PC-3 (cell line): ENCODE measurements at regions not wholly inside any gene's neighbourhood (a gene's known extent, or its start where the extent isn't known, plus 50 kb on each side); places are given as distances from the start of the nearest gene placed in this dataset.

Experiments
- ATAC-seq: fragments of 200-7000 bp; cut with Tn5 transposase; 2 replicates; pipeline ENCODE4 v1.9.1; 2020; ENCODE audit warnings: mild to moderate bottlenecking, moderate library complexity
- BruUV-seq: library from RNA; stranded (reverse); fragments of 400-500 nt; replicated peaks from 2 replicates; lab custom pipeline; 2021; lab: Mats Ljungman, UMichigan
- CTCF ChIA-PET: fragments of 300-600 bp; sonication (Branson Sonifier 250); formaldehyde crosslinking; loops from one replicate; lab custom pipeline; 2022; ENCODE audit warnings: antibody characterized with exemption; lab: Charles Lee
- POLR2A ChIA-PET: fragments of 300-600 bp; sonication (Branson Sonifier 250); formaldehyde crosslinking; loops from one replicate; lab custom pipeline; 2022; ENCODE audit warnings: antibody characterized with exemption; ENCODE audit not compliant: unreplicated experiment; lab: Charles Lee
- DNase-seq: peaks from one replicate; pipeline ENCODE4 v3.0.0-alpha.2; 2015
- H2AFZ ChIP-seq: fragments of 300-600 bp; sonication (generic); 2 replicates; pipeline ENCODE4 v1.6.0; 2016; ENCODE audit warnings: antibody characterized with exemption, low read length
- H3F3A ChIP-seq: fragments of 300-600 bp; sonication (generic); one replicate; pipeline ENCODE4 v1.6.0; 2017; ENCODE audit warnings: antibody characterized with exemption, low read length, control low read depth, mild to moderate bottlenecking; ENCODE audit not compliant: unreplicated experiment
- H3K27ac ChIP-seq: fragments of 300-600 bp; sonication (generic); 2 replicates; pipeline ENCODE4 v1.5.1; 2016; ENCODE audit warnings: mild to moderate bottlenecking, low read length
- H3K27me3 ChIP-seq: fragments of 300-600 bp; sonication (generic); 2 replicates; pipeline ENCODE4 v1.6.1; 2016; ENCODE audit warnings: low read length, mixed read lengths
- H3K36me3 ChIP-seq: fragments of 300-600 bp; sonication (generic); 2 replicates; pipeline ENCODE4 v1.6.1; 2016; ENCODE audit warnings: low read depth, mixed run types, low read length, mixed read lengths
- H3K4me1 ChIP-seq: fragments of 300-600 bp; sonication (generic); 2 replicates; pipeline ENCODE4 v1.5.1; 2016; ENCODE audit warnings: low read length; ENCODE audit not compliant: insufficient read depth
- H3K4me2 ChIP-seq: fragments of 300-600 bp; sonication (generic); 2 replicates; pipeline ENCODE4 v1.6.0; 2016; ENCODE audit warnings: low read length
- H3K4me3 ChIP-seq: fragments of 300-600 bp; sonication (generic); 2 replicates; pipeline ENCODE4 v1.5.1; 2016; ENCODE audit warnings: mild to moderate bottlenecking, low read length, mixed read lengths
- H3K79me2 ChIP-seq: fragments of 300-600 bp; sonication (generic); 2 replicates; pipeline ENCODE4 v1.6.1; 2017; ENCODE audit warnings: low read length, mixed read lengths
- H3K9ac ChIP-seq: fragments of 300-600 bp; sonication (generic); 2 replicates; pipeline ENCODE4 v1.6.0; 2016; ENCODE audit warnings: mild to moderate bottlenecking, low read length
- H3K9me2 ChIP-seq: fragments of 300-600 bp; sonication (generic); replicated peaks from 2 replicates; pipeline ENCODE4 v1.6.1; 2016; ENCODE audit warnings: mixed run types, low read length, mixed read lengths
- H3K9me3 ChIP-seq: fragments of 300-600 bp; sonication (generic); 2 replicates; pipeline ENCODE4 v1.6.1; 2016; ENCODE audit warnings: low read length, mixed read lengths
- H4K20me1 ChIP-seq: fragments of 300-600 bp; sonication (generic); 2 replicates; pipeline ENCODE4 v1.6.1; 2016; ENCODE audit warnings: low read length, mixed read lengths
- EZH2 ChIP-seq: fragments of 300-600 bp; sonication (generic); IDR thresholded peaks from one replicate; pipeline ENCODE4 v1.6.1; 2017; ENCODE audit warnings: antibody characterized with exemption, mild to moderate bottlenecking, low read length; ENCODE audit not compliant: unreplicated experiment
- EZH2phosphoT487 ChIP-seq: fragments of 300-600 bp; sonication (generic); IDR thresholded peaks from 2 replicates; pipeline ENCODE4 v1.6.1; 2018; ENCODE audit warnings: mild to moderate bottlenecking, antibody characterized with exemption, low read length, borderline replicate concordance
- intact Hi-C: fragments of 100-400 bp; cut with micrococcal nuclease; formaldehyde crosslinking; loops from 2 replicates; pipeline ENCODE4 v1.9.0; 2023
- TF ChIP-seq, protein P1 (sequence below): fragments of 300-600 bp; sonication (generic); conservative IDR thresholded peaks from 2 replicates; pipeline ENCODE4 v1.5.1; 2017; ENCODE audit warnings: antibody characterized with exemption, low read depth, mild to moderate bottlenecking, low read length

DNA sequence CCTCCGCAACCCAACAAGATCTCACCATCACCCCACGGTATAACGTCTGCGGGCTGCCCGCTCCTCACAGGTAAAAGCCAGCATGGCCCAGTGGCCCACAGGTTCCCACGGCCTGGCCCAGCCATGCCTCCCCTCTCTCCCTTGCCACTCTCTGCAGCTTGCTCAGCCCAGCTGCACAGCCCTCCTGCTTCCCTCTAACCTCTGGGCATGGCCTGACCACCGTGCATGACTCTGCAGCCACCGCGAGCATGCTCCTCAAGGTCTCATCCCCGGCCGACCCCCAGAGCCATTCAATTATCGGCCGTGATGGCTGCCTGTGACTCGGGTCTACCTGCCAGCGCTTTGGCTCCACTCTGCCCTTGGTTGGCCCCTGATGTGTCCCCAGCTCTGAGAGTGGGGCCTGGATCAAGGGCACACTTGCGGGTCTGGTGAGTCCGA is 185.5 kb downstream of the CTTN start:
- BruUV-seq, result no TSS peak
- H3K27me3 ChIP-seq, result no peaks in the 10 kb centered on the region

DNA sequence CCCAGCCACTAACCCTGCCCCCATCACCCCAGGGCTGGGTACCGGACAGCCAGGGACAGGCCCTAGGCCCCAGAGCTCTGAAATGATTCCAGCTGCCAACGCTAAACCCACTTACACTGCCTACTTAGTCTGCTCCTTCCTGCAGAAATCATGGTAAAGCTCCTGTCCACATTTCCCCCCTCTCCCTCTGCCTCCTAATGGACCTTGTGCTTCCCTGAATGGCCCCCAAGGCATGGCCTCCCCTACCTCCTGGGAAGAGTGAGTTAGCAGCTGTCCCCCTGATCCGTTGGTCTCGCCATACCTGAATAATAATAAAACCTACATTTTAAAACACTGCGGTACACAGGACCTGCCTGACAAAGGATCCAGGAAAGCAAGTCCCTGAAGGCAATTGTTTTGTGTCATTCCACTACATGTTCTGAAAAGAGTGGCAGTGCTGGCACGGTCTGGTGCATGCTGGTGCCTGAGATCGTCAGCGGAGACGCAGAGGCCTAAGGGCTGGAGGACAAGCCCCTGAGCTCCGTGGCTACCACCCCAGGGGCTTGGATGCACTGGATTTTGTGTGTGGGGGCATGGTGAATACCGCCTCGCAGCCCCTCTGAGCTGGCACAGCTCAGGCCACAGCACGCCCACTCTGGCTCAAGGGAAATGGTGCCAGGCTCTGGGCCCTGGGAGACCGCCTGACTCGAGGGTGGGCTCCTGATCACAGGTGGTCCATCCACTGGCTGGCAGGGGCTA is 186.3 kb downstream of the CTTN start:
- no TSS peak for BruUV-seq
- POLR2A ChIA-PET, result no interaction called here

More for the DNA sequence above, 185.5 kb downstream of the CTTN start:
- H3K4me3 ChIP-seq, result no peak overlapping the region
- POLR2A ChIA-PET, result no interaction called here
- no peaks in the 10 kb centered on the region for H3F3A ChIP-seq
- no peaks in the 10 kb centered on the region for H3K79me2 ChIP-seq
- H3K36me3 ChIP-seq, result no peaks in the 10 kb centered on the region
- H3K9me2 ChIP-seq, result no peaks in the 10 kb centered on the region
- H3K9me3 ChIP-seq, result no peaks in the 10 kb centered on the region
- intact Hi-C loops, result no loop called here
- no peaks in the 10 kb centered on the region for H3K4me1 ChIP-seq
- TF ChIP-seq, protein P1, sequence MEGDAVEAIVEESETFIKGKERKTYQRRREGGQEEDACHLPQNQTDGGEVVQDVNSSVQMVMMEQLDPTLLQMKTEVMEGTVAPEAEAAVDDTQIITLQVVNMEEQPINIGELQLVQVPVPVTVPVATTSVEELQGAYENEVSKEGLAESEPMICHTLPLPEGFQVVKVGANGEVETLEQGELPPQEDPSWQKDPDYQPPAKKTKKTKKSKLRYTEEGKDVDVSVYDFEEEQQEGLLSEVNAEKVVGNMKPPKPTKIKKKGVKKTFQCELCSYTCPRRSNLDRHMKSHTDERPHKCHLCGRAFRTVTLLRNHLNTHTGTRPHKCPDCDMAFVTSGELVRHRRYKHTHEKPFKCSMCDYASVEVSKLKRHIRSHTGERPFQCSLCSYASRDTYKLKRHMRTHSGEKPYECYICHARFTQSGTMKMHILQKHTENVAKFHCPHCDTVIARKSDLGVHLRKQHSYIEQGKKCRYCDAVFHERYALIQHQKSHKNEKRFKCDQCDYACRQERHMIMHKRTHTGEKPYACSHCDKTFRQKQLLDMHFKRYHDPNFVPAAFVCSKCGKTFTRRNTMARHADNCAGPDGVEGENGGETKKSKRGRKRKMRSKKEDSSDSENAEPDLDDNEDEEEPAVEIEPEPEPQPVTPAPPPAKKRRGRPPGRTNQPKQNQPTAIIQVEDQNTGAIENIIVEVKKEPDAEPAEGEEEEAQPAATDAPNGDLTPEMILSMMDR, result no peak
- TF ChIP-seq EZH2phosphoT487 (no peak), EZH2 (no peak)
- H2AFZ ChIP-seq, result no peak overlapping the region
- no peak for DNase-seq
- CTCF ChIA-PET, result no interaction called here
- ATAC-seq, result no peak
- H3K9ac ChIP-seq, result no peak overlapping the region
- H3K27ac ChIP-seq, result no peak overlapping the region
- no peaks in the 10 kb centered on the region for H4K20me1 ChIP-seq
- no peak overlapping the region for H3K4me2 ChIP-seq

DNA sequence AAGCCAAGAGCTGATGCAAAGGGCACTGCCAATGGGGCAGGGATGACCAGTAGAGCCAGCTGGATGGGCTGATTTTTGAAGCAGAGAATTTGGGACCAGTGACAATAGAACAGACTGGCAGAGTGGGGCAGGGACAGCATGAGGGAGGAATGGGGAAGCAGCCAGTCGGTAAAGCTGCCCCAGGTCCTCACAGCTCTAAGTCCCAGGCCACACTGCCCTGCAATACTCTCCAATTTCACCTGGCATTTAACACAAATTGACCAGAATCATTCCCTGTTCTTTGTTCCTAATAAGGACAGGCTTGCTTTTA is 186.9 kb downstream of the CTTN start:
- H3K9me2 ChIP-seq, result no peaks in the 10 kb centered on the region
- DNase-seq (no peak), ATAC-seq (no peak)
- CTCF ChIA-PET, result no interaction called here
- no peaks in the 10 kb centered on the region for H3F3A ChIP-seq
- intact Hi-C loops, result no loop called here
- no peaks in the 10 kb centered on the region for H3K9me3 ChIP-seq
- H3K4me2 ChIP-seq, result no peak overlapping the region
- no peak overlapping the region for H2AFZ ChIP-seq
- H3K79me2 ChIP-seq, result no peaks in the 10 kb centered on the region
- POLR2A ChIA-PET, result no interaction called here
- no peaks in the 10 kb centered on the region for H3K4me1 ChIP-seq
- BruUV-seq, result no TSS peak
- TF ChIP-seq, protein P1, result no peak
- H3K36me3 ChIP-seq, result no peaks in the 10 kb centered on the region
- H3K9ac ChIP-seq, result no peak overlapping the region
- H3K4me3 ChIP-seq, result no peak overlapping the region
- no peaks in the 10 kb centered on the region for H4K20me1 ChIP-seq
- no peaks in the 10 kb centered on the region for H3K27me3 ChIP-seq
- H3K27ac ChIP-seq, result no peak overlapping the region

More for the DNA sequence above, 186.3 kb downstream of the CTTN start:
- intact Hi-C loops, result no loop called here
- no peaks in the 10 kb centered on the region for H3K36me3 ChIP-seq
- H3K4me3 ChIP-seq, result no peak overlapping the region
- TF ChIP-seq, protein P1, result no peak
- TF ChIP-seq EZH2, result no peak
- no peak for TF ChIP-seq EZH2phosphoT487
- DNase-seq, result no peak
- no peak overlapping the region for H3K27ac ChIP-seq
- H3K79me2 ChIP-seq, result no peaks in the 10 kb centered on the region
- H3F3A ChIP-seq, result no peaks in the 10 kb centered on the region
- no peak overlapping the region for H2AFZ ChIP-seq
- H4K20me1 ChIP-seq, result no peaks in the 10 kb centered on the region
- H3K9me2 ChIP-seq, result no peaks in the 10 kb centered on the region
- no peaks in the 10 kb centered on the region for H3K9me3 ChIP-seq
- H3K27me3 ChIP-seq, result no peaks in the 10 kb centered on the region
- H3K4me1 ChIP-seq, result no peaks in the 10 kb centered on the region
- CTCF ChIA-PET, result no interaction called here
- H3K4me2 ChIP-seq, result no peak overlapping the region
- no peak overlapping the region for H3K9ac ChIP-seq
- ATAC-seq, result no peak
